GM23338 (cell line): ENCODE measurements at regions not wholly inside any gene's neighbourhood (a gene's known extent, or its start where the extent isn't known, plus 50 kb on each side); places are given as distances from the start of the nearest gene placed in this dataset.

Experiments
- ATAC-seq: fragments of 200-7000 bp; cut with Tn5 transposase; 3 replicates; pipeline ENCODE4 v1.9.1; 2020
- DNase-seq: peaks from one replicate; pipeline ENCODE4 v3.0.0-alpha.2; 2015; ENCODE audit warnings: low spot score
- H2AFZ ChIP-seq: fragments of 200-600 bp; sonication (generic); 2 replicates; pipeline ENCODE4 v1.8.0; 2016; ENCODE audit warnings: antibody characterized with exemption, mild to moderate bottlenecking, moderate library complexity
- H3F3A ChIP-seq: fragments of 200-600 bp; sonication (generic); replicated peaks from 2 replicates; pipeline ENCODE4 v1.8.0; 2017; ENCODE audit warnings: antibody characterized with exemption, mixed run types, low read depth
- H3K27ac ChIP-seq: fragments of 200-600 bp; sonication (generic); 2 replicates; pipeline ENCODE4 v1.6.1; 2016; ENCODE audit warnings: low read depth
- H3K27me3 ChIP-seq: fragments of 200-600 bp; sonication (generic); 2 replicates; pipeline ENCODE4 v1.8.0; 2016; ENCODE audit warnings: mild to moderate bottlenecking, mixed run types, moderate library complexity; ENCODE audit not compliant: insufficient read depth
- H3K36me3 ChIP-seq: fragments of 200-600 bp; sonication (generic); 2 replicates; pipeline ENCODE4 v1.8.0; 2016; ENCODE audit warnings: mild to moderate bottlenecking; ENCODE audit not compliant: insufficient read depth
- H3K4me1 ChIP-seq: fragments of 200-600 bp; sonication (generic); 2 replicates; pipeline ENCODE4 v1.8.0; 2016; ENCODE audit warnings: mild to moderate bottlenecking, moderate library complexity; ENCODE audit not compliant: insufficient read depth
- H3K4me2 ChIP-seq: fragments of 200-600 bp; sonication (generic); 2 replicates; pipeline ENCODE4 v1.7.1; 2017; ENCODE audit warnings: mixed run types
- H3K4me3 ChIP-seq: fragments of 200-600 bp; sonication (generic); 2 replicates; pipeline ENCODE4 v1.6.1; 2016; ENCODE audit warnings: mixed run types
- H3K79me2 ChIP-seq: fragments of 200-600 bp; sonication (generic); replicated peaks from 2 replicates; pipeline ENCODE4 v1.8.0; 2017; ENCODE audit warnings: mild to moderate bottlenecking; ENCODE audit not compliant: insufficient read depth
- H3K9me2 ChIP-seq: fragments of 200-600 bp; sonication (generic); 2 replicates; pipeline ENCODE4 v1.8.0; 2017; ENCODE audit not compliant: insufficient read depth
- H4K20me1 ChIP-seq: fragments of 200-600 bp; sonication (generic); replicated peaks from 2 replicates; pipeline ENCODE4 v1.8.0; 2017; ENCODE audit warnings: mild to moderate bottlenecking; ENCODE audit not compliant: insufficient read depth
- H3K27ac Mint-ChIP-seq: 2 replicates; pipeline ENCODE4 v1.8.0; 2020; ENCODE audit warnings: inconsistent platforms, mild to moderate bottlenecking, moderate library complexity, mixed read lengths
- H3K27me3 Mint-ChIP-seq: 3 replicates; pipeline ENCODE4 v1.8.0; 2022; ENCODE audit warnings: low read depth, mild to moderate bottlenecking, moderate library complexity, mixed read lengths, inconsistent platforms; ENCODE audit not compliant: insufficient read depth, poor library complexity
- H3K36me3 Mint-ChIP-seq: 3 replicates; pipeline ENCODE4 v1.8.0; 2021; ENCODE audit warnings: low read depth, mild to moderate bottlenecking, inconsistent platforms, moderate library complexity, mixed read lengths
- H3K4me1 Mint-ChIP-seq: 3 replicates; pipeline ENCODE4 v1.8.0; 2020; ENCODE audit warnings: mild to moderate bottlenecking, inconsistent platforms, mixed read lengths
- H3K4me3 Mint-ChIP-seq: 3 replicates; pipeline ENCODE4 v1.8.0; 2021; ENCODE audit warnings: moderate library complexity, mild to moderate bottlenecking, inconsistent platforms, mixed read lengths
- H3K9me3 Mint-ChIP-seq: 3 replicates; pipeline ENCODE4 v1.8.0; 2020; ENCODE audit warnings: moderate library complexity, mild to moderate bottlenecking, inconsistent platforms, mixed read lengths
- CREB1 ChIP-seq: fragments of 250-450 bp; sonication (Bioruptor Pico); IDR thresholded peaks from 2 replicates; pipeline ENCODE4 v1.5.0; 2020; ENCODE audit warnings: low read depth, mild to moderate bottlenecking, moderate library complexity
- EZH2 ChIP-seq: fragments of 200-600 bp; sonication (generic); IDR thresholded peaks from one replicate; pipeline ENCODE4 v1.8.0; 2017; ENCODE audit warnings: antibody characterized with exemption, mild to moderate bottlenecking, low read depth; ENCODE audit not compliant: unreplicated experiment
- EZH2phosphoT487 ChIP-seq: fragments of 200-600 bp; sonication (generic); IDR thresholded peaks from one replicate; pipeline ENCODE4 v1.8.1; 2018; ENCODE audit warnings: antibody characterized with exemption; ENCODE audit not compliant: unreplicated experiment
- JUNB ChIP-seq: IDR thresholded peaks from one replicate; pipeline ENCODE4 v1.6.1; 2016; ENCODE audit warnings: antibody characterized with exemption; ENCODE audit not compliant: unreplicated experiment
- NANOG ChIP-seq: IDR thresholded peaks from 2 replicates; pipeline ENCODE4 v1.6.1; 2016; ENCODE audit warnings: antibody characterized with exemption, borderline replicate concordance
- POLR2AphosphoS5 ChIP-seq: IDR thresholded peaks from 2 replicates; pipeline ENCODE4 v1.6.1; 2016; ENCODE audit warnings: antibody characterized with exemption, low read depth
- REST ChIP-seq: IDR thresholded peaks from one replicate; pipeline ENCODE4 v1.6.1; 2018; ENCODE audit warnings: antibody characterized with exemption; ENCODE audit not compliant: unreplicated experiment
- STAT1 ChIP-seq: IDR thresholded peaks from one replicate; pipeline ENCODE4 v1.6.1; 2016; ENCODE audit warnings: antibody characterized with exemption; ENCODE audit not compliant: unreplicated experiment
- ZNF114 ChIP-seq: fragments of 250-450 bp; sonication (Bioruptor Pico); IDR thresholded peaks from 2 replicates; pipeline ENCODE4 v1.5.0; 2020; ENCODE audit warnings: mild to moderate bottlenecking, moderate library complexity
- ZNF331 ChIP-seq: fragments of 250-450 bp; sonication (Bioruptor Pico); IDR thresholded peaks from 2 replicates; pipeline ENCODE4 v1.5.0; 2020; ENCODE audit warnings: low read depth, mild to moderate bottlenecking, moderate library complexity
- ZNF462 ChIP-seq: fragments of 250-450 bp; sonication (Bioruptor Pico); IDR thresholded peaks from 2 replicates; pipeline ENCODE4 v1.5.0; 2020; ENCODE audit warnings: mild to moderate bottlenecking, moderate library complexity
- TF ChIP-seq, protein P1 (sequence below), 2 experiments: fragments of 200-600 bp in 1 of 2; sonication (generic) in 1 of 2; conservative IDR thresholded peaks; 2 replicates each; pipeline versions ENCODE4 v1.5.1 to v1.6.1; 2016 to 2017; ENCODE audit warnings: antibody characterized with exemption in 2 of 2, low read depth in 2 of 2, mild to moderate bottlenecking in 2 of 2, moderate library complexity in 1 of 2
- TF ChIP-seq, protein P2 (sequence below): IDR thresholded peaks from 2 replicates; pipeline ENCODE4 v1.6.1; 2016; ENCODE audit warnings: antibody characterized with exemption

- Histone ChIP-seq H3K4me1 (no peaks in the 10 kb centered on the region), H3K79me2 (no peaks in the 10 kb centered on the region), H3F3A (no peaks in the 10 kb centered on the region), H3K27me3 (no peaks in the 10 kb centered on the region), H4K20me1 (no peaks in the 10 kb centered on the region), H3K4me3 (no peak overlapping the region), H3K36me3 (no peaks in the 10 kb centered on the region; the same call in 1 of the 2 replicates), H3K9me2 (no peaks in the 10 kb centered on the region; the same call in none of the 2 replicates), H3K4me2 (no peak overlapping the region), H3K27ac (no peak overlapping the region), H2AFZ (no peak overlapping the region)
- Mint-ChIP-seq H3K4me1 (no peaks in the 10 kb centered on the region), H3K4me3 (no peak overlapping the region), H3K36me3 (no peaks in the 10 kb centered on the region), H3K27me3 (no peaks in the 10 kb centered on the region), H3K27ac (no peak overlapping the region), H3K9me3 (peaks cover 18% of the 10 kb centered on the region)
- ATAC-seq (no peak), DNase-seq (no peak)
- TF ChIP-seq STAT1 (no peak), EZH2phosphoT487 (no peak), ZNF331 (CRISPR knock-in tag) (no peak), JUNB (no peak), ZNF462 (CRISPR knock-in tag) (no peak), NANOG (no peak), POLR2AphosphoS5 (no peak), REST (no peak), CREB1 (CRISPR knock-in tag) (no peak), ZNF114 (CRISPR knock-in tag) (no peak), EZH2 (no peak)
- TF ChIP-seq, protein P1, sequence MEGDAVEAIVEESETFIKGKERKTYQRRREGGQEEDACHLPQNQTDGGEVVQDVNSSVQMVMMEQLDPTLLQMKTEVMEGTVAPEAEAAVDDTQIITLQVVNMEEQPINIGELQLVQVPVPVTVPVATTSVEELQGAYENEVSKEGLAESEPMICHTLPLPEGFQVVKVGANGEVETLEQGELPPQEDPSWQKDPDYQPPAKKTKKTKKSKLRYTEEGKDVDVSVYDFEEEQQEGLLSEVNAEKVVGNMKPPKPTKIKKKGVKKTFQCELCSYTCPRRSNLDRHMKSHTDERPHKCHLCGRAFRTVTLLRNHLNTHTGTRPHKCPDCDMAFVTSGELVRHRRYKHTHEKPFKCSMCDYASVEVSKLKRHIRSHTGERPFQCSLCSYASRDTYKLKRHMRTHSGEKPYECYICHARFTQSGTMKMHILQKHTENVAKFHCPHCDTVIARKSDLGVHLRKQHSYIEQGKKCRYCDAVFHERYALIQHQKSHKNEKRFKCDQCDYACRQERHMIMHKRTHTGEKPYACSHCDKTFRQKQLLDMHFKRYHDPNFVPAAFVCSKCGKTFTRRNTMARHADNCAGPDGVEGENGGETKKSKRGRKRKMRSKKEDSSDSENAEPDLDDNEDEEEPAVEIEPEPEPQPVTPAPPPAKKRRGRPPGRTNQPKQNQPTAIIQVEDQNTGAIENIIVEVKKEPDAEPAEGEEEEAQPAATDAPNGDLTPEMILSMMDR (conservative IDR thresholded peaks at IDR 0.05; ENCODE audit: low read depth in 2 of 2), result no peak
- TF ChIP-seq, protein P2, sequence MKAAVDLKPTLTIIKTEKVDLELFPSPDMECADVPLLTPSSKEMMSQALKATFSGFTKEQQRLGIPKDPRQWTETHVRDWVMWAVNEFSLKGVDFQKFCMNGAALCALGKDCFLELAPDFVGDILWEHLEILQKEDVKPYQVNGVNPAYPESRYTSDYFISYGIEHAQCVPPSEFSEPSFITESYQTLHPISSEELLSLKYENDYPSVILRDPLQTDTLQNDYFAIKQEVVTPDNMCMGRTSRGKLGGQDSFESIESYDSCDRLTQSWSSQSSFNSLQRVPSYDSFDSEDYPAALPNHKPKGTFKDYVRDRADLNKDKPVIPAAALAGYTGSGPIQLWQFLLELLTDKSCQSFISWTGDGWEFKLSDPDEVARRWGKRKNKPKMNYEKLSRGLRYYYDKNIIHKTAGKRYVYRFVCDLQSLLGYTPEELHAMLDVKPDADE, result no peak
These were observed 176.6 kb upstream of the NR3C2 start for GRCh38 chr4:148618856-148619255.
